ENCODE measurements at regions not wholly inside any gene's neighbourhood (a gene's known extent, or its start where the extent isn't known, plus 50 kb on each side); places are given as distances from the start of the nearest gene placed in this dataset.

DNA sequence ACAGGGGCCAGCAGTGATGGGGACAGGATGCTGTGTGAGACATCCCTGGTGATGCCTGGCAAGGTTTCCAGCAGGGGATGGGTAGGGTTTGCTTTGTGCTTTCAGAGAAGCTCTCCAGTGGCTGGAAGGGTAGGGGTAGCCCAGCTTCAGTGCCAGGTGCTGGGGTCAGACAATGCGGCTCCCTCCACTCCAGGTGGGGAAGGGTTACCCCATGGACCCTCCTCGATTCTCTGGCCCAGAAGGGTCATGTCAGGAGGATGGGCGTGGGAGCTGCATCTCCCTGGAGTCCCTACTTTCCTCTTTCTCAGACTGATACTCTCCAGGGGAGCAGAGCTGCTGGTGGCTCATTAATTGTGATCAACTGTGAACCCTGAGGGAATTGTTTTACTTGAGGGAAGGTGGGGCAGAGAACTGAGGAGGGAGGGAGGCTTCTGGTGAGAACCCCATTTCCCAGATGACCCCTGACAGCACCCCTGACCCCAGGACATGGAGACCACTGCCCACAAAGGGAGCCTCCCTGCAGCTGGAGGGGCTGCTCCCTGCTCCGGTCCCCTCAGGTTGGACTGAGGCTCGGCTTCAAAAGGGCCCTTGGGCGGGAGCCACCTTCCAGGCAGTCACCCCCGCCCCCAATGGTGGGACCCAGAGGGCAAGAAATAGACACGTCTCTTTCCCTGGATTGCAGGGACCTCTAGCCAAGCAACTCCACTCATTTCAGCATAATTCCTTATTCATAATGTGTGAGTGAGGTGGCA, 100.9 kb upstream of the BHLHE23 start:
- intact Hi-C loops (cut with micrococcal nuclease): no loop called here
- FAIRE-seq: no peak
- Histone ChIP-seq H3K4me2 (ENCODE audit: insufficient read depth, low read length) (no peak overlapping the region), H2AFZ (ENCODE audit: low read depth, low read length) (no peak overlapping the region), H3K4me3 (replicated peaks in 1 of 3; ENCODE audit: insufficient read depth in 1 of 3, low read depth in 1 of 3, low read length in 3 of 3) (no peak overlapping the region), H4K20me1 (replicated peaks; ENCODE audit: control insufficient read depth, extremely low read depth, insufficient read depth, low read length) (no peaks in the 10 kb centered on the region), H3K4me1 (ENCODE audit: control insufficient read depth, extremely low read depth, insufficient read depth, low read length) (peaks cover 4% of the 10 kb centered on the region), H3K79me2 (ENCODE audit: control insufficient read depth, insufficient read depth, low read length) (no peaks in the 10 kb centered on the region), H3K36me3 (ENCODE audit: control insufficient read depth in 2 of 2, extremely low read depth in 1 of 2, insufficient read depth in 2 of 2, low read length in 2 of 2) (no peaks in the 10 kb centered on the region), H3K9ac (replicated peaks; ENCODE audit: extremely low read depth, insufficient read depth, low read length) (no peak overlapping the region), H3K9me3 (replicated peaks; ENCODE audit: control insufficient read depth, insufficient read depth, low read length) (no peaks in the 10 kb centered on the region), H3K27me3 (ENCODE audit: control insufficient read depth in 2 of 2, insufficient read depth in 2 of 2, low read length in 2 of 2) (no peaks in the 10 kb centered on the region), H3K9me1 (replicated peaks; ENCODE audit: control insufficient read depth, extremely low read depth, insufficient read depth, low read length) (no peaks in the 10 kb centered on the region), H3K27ac (ENCODE audit: insufficient read depth, low read depth, low read length) (no peak overlapping the region)
- TF ChIP-seq GATA2 (IDR thresholded peaks at IDR 0.05; ENCODE audit: insufficient read depth, insufficient read length, low read depth, low read length) (no peak), JUN (IDR thresholded peaks at IDR 0.05; ENCODE audit: borderline replicate concordance, insufficient read depth, insufficient read length, low read depth) (no peak)
- BruUV-seq (replicated peaks): no TSS peak
- DNase-seq (ENCODE audit: low read depth, low spot score): no peak
- ChIA-PET POLR2A (no interaction called here), CTCF (no interaction called here)
- dilution Hi-C loops (cut with MboI; ENCODE audit: extremely low pct_ligation_motif_present, low sequenced_read_pairs): no loop called here

- no peaks in the 10 kb centered on the region for H3K9me3 ChIP-seq (replicated peaks; ENCODE audit: control insufficient read depth, insufficient read depth, low read length)
- CTCF ChIA-PET: no interaction called here
- DNase-seq (ENCODE audit: low read depth, low spot score) (no peak), FAIRE-seq (no peak)
- intact Hi-C loops (cut with micrococcal nuclease) (no loop called here), dilution Hi-C loops (cut with MboI; ENCODE audit: extremely low pct_ligation_motif_present, low sequenced_read_pairs) (no loop called here)
- POLR2A ChIA-PET: no interaction called here
- no peak overlapping the region for H2AFZ ChIP-seq (ENCODE audit: low read depth, low read length)
- no peaks in the 10 kb centered on the region for H3K27me3 ChIP-seq (ENCODE audit: control insufficient read depth in 2 of 2, insufficient read depth in 2 of 2, low read length in 2 of 2)
- H3K4me2 ChIP-seq (ENCODE audit: insufficient read depth, low read length): no peak overlapping the region
- H3K4me3 ChIP-seq (replicated peaks in 1 of 3; ENCODE audit: insufficient read depth in 1 of 3, low read depth in 1 of 3, low read length in 3 of 3): no peak overlapping the region
- BruUV-seq (replicated peaks): no TSS peak
- TF ChIP-seq MYC (IDR thresholded peaks at IDR 0.05; ENCODE audit: low read depth, low read length) (no peak), POLR2A (IDR thresholded peaks at IDR 0.05; ENCODE audit: low read depth, low read length) (no peak), GATA2 (IDR thresholded peaks at IDR 0.05; ENCODE audit: insufficient read depth, insufficient read length, low read depth, low read length) (no peak)
- no peaks in the 10 kb centered on the region for H3K36me3 ChIP-seq (ENCODE audit: control insufficient read depth in 2 of 2, extremely low read depth in 1 of 2, insufficient read depth in 2 of 2, low read length in 2 of 2)
- peaks cover 4% of the 10 kb centered on the region for H3K4me1 ChIP-seq (ENCODE audit: control insufficient read depth, extremely low read depth, insufficient read depth, low read length)
- no peak overlapping the region for H3K27ac ChIP-seq (ENCODE audit: insufficient read depth, low read depth, low read length)
- no peaks in the 10 kb centered on the region for H3K9me1 ChIP-seq (replicated peaks; ENCODE audit: control insufficient read depth, extremely low read depth, insufficient read depth, low read length)
- H3K9ac ChIP-seq (replicated peaks; ENCODE audit: extremely low read depth, insufficient read depth, low read length): no peak overlapping the region
- H3K79me2 ChIP-seq (ENCODE audit: control insufficient read depth, insufficient read depth, low read length): no peaks in the 10 kb centered on the region
- no peaks in the 10 kb centered on the region for H4K20me1 ChIP-seq (replicated peaks; ENCODE audit: control insufficient read depth, extremely low read depth, insufficient read depth, low read length)
These were observed 100.1 kb upstream of the BHLHE23 start for GRCh38 chr20:63106765-63107448.
